ENCODE measurements at regions not wholly inside any gene's neighbourhood (a gene's known extent, or its start where the extent isn't known, plus 50 kb on each side); places are given as distances from the start of the nearest gene placed in this dataset.
"Not testable (repeated sequence)": the region's sequence is repeated elsewhere in the genome, so short reads cannot be mapped to it uniquely, and the experiment has no call there.

- H3K27me3 ChIP-seq (replicated peaks; ENCODE audit: insufficient read depth, low read depth, low read length, poor library complexity); H3K36me3 ChIP-seq (ENCODE audit: insufficient read depth, low read length, poor library complexity, severe bottlenecking); intact Hi-C loops (cut with micrococcal nuclease; ENCODE audit: unreplicated experiment); H3K27ac ChIP-seq (ENCODE audit: low read depth, low read length, poor library complexity, severe bottlenecking); CTCF ChIA-PET; H3K9me3 ChIP-seq (ENCODE audit: low read depth, low read length, poor library complexity, severe bottlenecking); DNase-seq (ENCODE audit: low spot score); POLR2A ChIA-PET (ENCODE audit: low non-redundant PET); H3K4me3 ChIP-seq (ENCODE audit: low read depth, low read length, poor library complexity, severe bottlenecking); BruUV-seq (replicated peaks): not testable (repeated sequence)
- peaks cover 11% of the 10 kb centered on the region for H3K4me1 ChIP-seq (ENCODE audit: insufficient read depth, low read length, poor library complexity, severe bottlenecking)
Measured at GRCh38 chr16:21487956-21488355, 111.4 kb upstream of the METTL9 start.

GRCh38 chr16:21499046-21499445 is 100.3 kb upstream of the METTL9 start:
- H3K36me3 ChIP-seq (ENCODE audit: insufficient read depth, low read length, poor library complexity, severe bottlenecking); H3K27ac ChIP-seq (ENCODE audit: low read depth, low read length, poor library complexity, severe bottlenecking); CTCF ChIA-PET; DNase-seq (ENCODE audit: low spot score); H3K9me3 ChIP-seq (ENCODE audit: low read depth, low read length, poor library complexity, severe bottlenecking); H3K4me1 ChIP-seq (ENCODE audit: insufficient read depth, low read length, poor library complexity, severe bottlenecking); intact Hi-C loops (cut with micrococcal nuclease; ENCODE audit: unreplicated experiment); BruUV-seq (replicated peaks); POLR2A ChIA-PET (ENCODE audit: low non-redundant PET); H3K4me3 ChIP-seq (ENCODE audit: low read depth, low read length, poor library complexity, severe bottlenecking); H3K27me3 ChIP-seq (replicated peaks; ENCODE audit: insufficient read depth, low read depth, low read length, poor library complexity): not testable (repeated sequence)

GRCh38 chr16:21501223-21501868 is 98.0 kb upstream of the METTL9 start:
- Histone ChIP-seq H3K4me3 (ENCODE audit: low read depth, low read length, poor library complexity, severe bottlenecking) (peak overlapping the region; percentile 64), H3K27ac (ENCODE audit: low read depth, low read length, poor library complexity, severe bottlenecking) (peak overlapping the region; percentile 85)
- CTCF ChIA-PET; H3K9me3 ChIP-seq (ENCODE audit: low read depth, low read length, poor library complexity, severe bottlenecking); H3K4me1 ChIP-seq (ENCODE audit: insufficient read depth, low read length, poor library complexity, severe bottlenecking); BruUV-seq (replicated peaks); H3K27me3 ChIP-seq (replicated peaks; ENCODE audit: insufficient read depth, low read depth, low read length, poor library complexity); POLR2A ChIA-PET (ENCODE audit: low non-redundant PET); intact Hi-C loops (cut with micrococcal nuclease; ENCODE audit: unreplicated experiment); H3K36me3 ChIP-seq (ENCODE audit: insufficient read depth, low read length, poor library complexity, severe bottlenecking): not testable (repeated sequence)
- DNase-seq (ENCODE audit: low spot score), result peak; percentile 61

GRCh38 chr16:21501869-21502667 is 97.3 kb upstream of the METTL9 start:
- TF ChIP-seq EZH2 (IDR thresholded peaks at IDR 0.05; ENCODE audit: borderline replicate concordance, low read depth, low read length, poor library complexity, severe bottlenecking), result no peak
- TF ChIP-seq CTCF (conservative IDR thresholded peaks at IDR 0.05; ENCODE audit: low read depth, low read length), result no peak
- H3K9me3 ChIP-seq (ENCODE audit: low read depth, low read length, poor library complexity, severe bottlenecking), result no peaks in the 10 kb centered on the region
- H3K4me3 ChIP-seq (ENCODE audit: low read depth, low read length, poor library complexity, severe bottlenecking), result peak overlapping the region; percentile 64
- intact Hi-C loops (cut with micrococcal nuclease; ENCODE audit: unreplicated experiment), result no loop called here
- no TSS peak for BruUV-seq (replicated peaks)
- DNase-seq (ENCODE audit: low spot score), result peak; percentile 95
- peak overlapping the region; percentile 85 for H3K27ac ChIP-seq (ENCODE audit: low read depth, low read length, poor library complexity, severe bottlenecking)
- no peaks in the 10 kb centered on the region for H3K4me1 ChIP-seq (ENCODE audit: insufficient read depth, low read length, poor library complexity, severe bottlenecking)
- H3K27me3 ChIP-seq (replicated peaks; ENCODE audit: insufficient read depth, low read depth, low read length, poor library complexity), result no peaks in the 10 kb centered on the region
- ChIA-PET POLR2A (ENCODE audit: low non-redundant PET) (no interaction called here), CTCF (no interaction called here)
- no peaks in the 10 kb centered on the region for H3K36me3 ChIP-seq (ENCODE audit: insufficient read depth, low read length, poor library complexity, severe bottlenecking)

GRCh38 chr16:21503574-21503920 is 95.8 kb upstream of the METTL9 start:
- intact Hi-C loops (cut with micrococcal nuclease; ENCODE audit: unreplicated experiment); H3K4me3 ChIP-seq (ENCODE audit: low read depth, low read length, poor library complexity, severe bottlenecking); H3K9me3 ChIP-seq (ENCODE audit: low read depth, low read length, poor library complexity, severe bottlenecking); H3K27ac ChIP-seq (ENCODE audit: low read depth, low read length, poor library complexity, severe bottlenecking); H3K36me3 ChIP-seq (ENCODE audit: insufficient read depth, low read length, poor library complexity, severe bottlenecking); BruUV-seq (replicated peaks); CTCF ChIA-PET; H3K4me1 ChIP-seq (ENCODE audit: insufficient read depth, low read length, poor library complexity, severe bottlenecking); POLR2A ChIA-PET (ENCODE audit: low non-redundant PET); DNase-seq (ENCODE audit: low spot score); H3K27me3 ChIP-seq (replicated peaks; ENCODE audit: insufficient read depth, low read depth, low read length, poor library complexity): not testable (repeated sequence)

GRCh38 chr16:21503941-21504832 is 95.2 kb upstream of the METTL9 start:
- not testable (repeated sequence) for BruUV-seq (replicated peaks); DNase-seq (ENCODE audit: low spot score)

More at GRCh38 chr16:21503941-21504832, 95.2 kb upstream of the METTL9 start:
- CTCF ChIA-PET; intact Hi-C loops (cut with micrococcal nuclease; ENCODE audit: unreplicated experiment); H3K27ac ChIP-seq (ENCODE audit: low read depth, low read length, poor library complexity, severe bottlenecking); POLR2A ChIA-PET (ENCODE audit: low non-redundant PET); H3K36me3 ChIP-seq (ENCODE audit: insufficient read depth, low read length, poor library complexity, severe bottlenecking); H3K4me3 ChIP-seq (ENCODE audit: low read depth, low read length, poor library complexity, severe bottlenecking); H3K27me3 ChIP-seq (replicated peaks; ENCODE audit: insufficient read depth, low read depth, low read length, poor library complexity); H3K9me3 ChIP-seq (ENCODE audit: low read depth, low read length, poor library complexity, severe bottlenecking); H3K4me1 ChIP-seq (ENCODE audit: insufficient read depth, low read length, poor library complexity, severe bottlenecking): not testable (repeated sequence)
